Kidney epithelial cell (primary cell): ENCODE measurements at regions not wholly inside any gene's neighbourhood (a gene's known extent, or its start where the extent isn't known, plus 50 kb on each side); places are given as distances from the start of the nearest gene placed in this dataset.
"Not testable (repeated sequence)": the region's sequence is repeated elsewhere in the genome, so short reads cannot be mapped to it uniquely, and the experiment has no call there.

Experiments
- DNase-seq: peaks from one replicate; pipeline ENCODE4 v3.0.0-alpha.2; 2010; ENCODE audit warnings: low read depth
- H3K27me3 ChIP-seq: 2 replicates; pipeline ENCODE4 v1.6.0; 2011; ENCODE audit warnings: low read length; ENCODE audit not compliant: control insufficient read depth, insufficient read depth
- H3K36me3 ChIP-seq: 2 replicates; pipeline ENCODE4 v1.5.1; 2011; ENCODE audit warnings: low read length; ENCODE audit not compliant: control insufficient read depth, insufficient read depth
- H3K4me3 ChIP-seq: 2 replicates; pipeline ENCODE4 v1.5.1; 2011; ENCODE audit warnings: low read depth, mild to moderate bottlenecking, control low read depth, low read length
- TF ChIP-seq, protein P1 (sequence below): IDR thresholded peaks from 2 replicates; pipeline ENCODE4 v1.5.1; 2011; ENCODE audit warnings: mild to moderate bottlenecking, moderate library complexity, low read length, control low read depth, inconsistent platforms; ENCODE audit not compliant: insufficient read depth, poor library complexity, severe bottlenecking

DNA sequence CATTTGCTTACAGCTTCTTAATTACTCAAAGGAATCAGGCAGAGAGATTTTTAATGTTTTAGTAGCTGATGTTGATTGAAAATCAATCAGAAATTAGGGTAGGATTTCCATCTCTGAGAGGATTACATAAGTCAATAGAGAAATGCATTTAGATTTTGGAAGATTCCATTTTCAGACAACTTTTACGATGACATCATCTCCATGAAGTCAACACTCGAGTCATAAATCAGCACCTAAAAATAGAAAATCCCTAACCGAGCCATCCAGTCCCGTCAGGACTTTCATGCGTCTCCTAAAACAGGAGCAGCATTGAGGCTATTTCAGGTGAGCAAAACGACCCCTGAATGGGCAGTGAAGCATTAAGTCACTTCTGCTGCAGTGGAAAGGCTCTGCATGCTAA is 279.7 kb upstream of the RNF32 start:
- no peak for DNase-seq
- H3K36me3 ChIP-seq = no peaks in the 10 kb centered on the region
- no peaks in the 10 kb centered on the region for H3K27me3 ChIP-seq
- H3K4me3 ChIP-seq = no peak overlapping the region
- TF ChIP-seq, protein P1, sequence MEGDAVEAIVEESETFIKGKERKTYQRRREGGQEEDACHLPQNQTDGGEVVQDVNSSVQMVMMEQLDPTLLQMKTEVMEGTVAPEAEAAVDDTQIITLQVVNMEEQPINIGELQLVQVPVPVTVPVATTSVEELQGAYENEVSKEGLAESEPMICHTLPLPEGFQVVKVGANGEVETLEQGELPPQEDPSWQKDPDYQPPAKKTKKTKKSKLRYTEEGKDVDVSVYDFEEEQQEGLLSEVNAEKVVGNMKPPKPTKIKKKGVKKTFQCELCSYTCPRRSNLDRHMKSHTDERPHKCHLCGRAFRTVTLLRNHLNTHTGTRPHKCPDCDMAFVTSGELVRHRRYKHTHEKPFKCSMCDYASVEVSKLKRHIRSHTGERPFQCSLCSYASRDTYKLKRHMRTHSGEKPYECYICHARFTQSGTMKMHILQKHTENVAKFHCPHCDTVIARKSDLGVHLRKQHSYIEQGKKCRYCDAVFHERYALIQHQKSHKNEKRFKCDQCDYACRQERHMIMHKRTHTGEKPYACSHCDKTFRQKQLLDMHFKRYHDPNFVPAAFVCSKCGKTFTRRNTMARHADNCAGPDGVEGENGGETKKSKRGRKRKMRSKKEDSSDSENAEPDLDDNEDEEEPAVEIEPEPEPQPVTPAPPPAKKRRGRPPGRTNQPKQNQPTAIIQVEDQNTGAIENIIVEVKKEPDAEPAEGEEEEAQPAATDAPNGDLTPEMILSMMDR = no peak

DNA sequence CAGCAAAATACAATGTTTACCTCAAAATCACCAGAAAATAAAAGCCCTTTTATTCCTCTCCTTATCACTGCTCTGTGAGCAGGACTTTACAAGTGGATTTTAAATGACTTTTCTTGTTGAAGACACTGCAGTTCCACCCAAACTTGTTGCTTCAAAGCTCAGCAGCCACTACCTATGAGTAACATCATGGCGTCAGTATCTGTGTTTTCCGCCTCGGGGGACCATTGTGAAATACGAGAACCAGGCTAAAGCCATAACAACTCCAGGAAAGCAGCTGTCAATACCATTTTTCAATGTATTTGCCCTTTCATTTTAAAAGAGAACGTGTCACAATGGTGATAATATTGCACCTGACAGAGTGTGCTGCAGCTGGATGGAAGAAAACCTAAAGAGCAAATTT is 284.0 kb upstream of the RNF32 start:
- DNase-seq = no peak
- Histone ChIP-seq H3K4me3 (no peak overlapping the region), H3K27me3 (no peaks in the 10 kb centered on the region), H3K36me3 (no peaks in the 10 kb centered on the region)
- TF ChIP-seq, protein P1 = no peak

DNA sequence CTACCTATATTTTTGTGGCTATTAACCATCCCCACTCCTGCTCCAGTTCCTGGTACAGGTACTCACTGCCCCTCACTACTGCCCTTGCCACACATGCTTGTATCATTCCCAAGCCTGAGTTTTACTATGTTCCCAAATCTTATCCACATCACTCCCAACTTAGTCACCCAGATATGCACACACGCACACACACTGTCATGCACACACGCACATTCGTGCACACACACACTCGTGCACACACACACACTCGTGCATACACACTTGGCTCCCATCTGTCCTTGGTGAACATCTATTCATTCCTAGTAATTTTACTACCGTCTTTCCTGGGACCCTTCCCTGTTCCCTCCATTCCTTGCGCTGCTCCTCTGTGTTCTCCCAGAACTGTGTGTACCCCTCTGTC is 287.2 kb upstream of the RNF32 start:
- Histone ChIP-seq H3K4me3 (no peak overlapping the region), H3K27me3 (no peaks in the 10 kb centered on the region), H3K36me3 (no peaks in the 10 kb centered on the region)
- no peak for DNase-seq
- TF ChIP-seq, protein P1 = no peak

DNA sequence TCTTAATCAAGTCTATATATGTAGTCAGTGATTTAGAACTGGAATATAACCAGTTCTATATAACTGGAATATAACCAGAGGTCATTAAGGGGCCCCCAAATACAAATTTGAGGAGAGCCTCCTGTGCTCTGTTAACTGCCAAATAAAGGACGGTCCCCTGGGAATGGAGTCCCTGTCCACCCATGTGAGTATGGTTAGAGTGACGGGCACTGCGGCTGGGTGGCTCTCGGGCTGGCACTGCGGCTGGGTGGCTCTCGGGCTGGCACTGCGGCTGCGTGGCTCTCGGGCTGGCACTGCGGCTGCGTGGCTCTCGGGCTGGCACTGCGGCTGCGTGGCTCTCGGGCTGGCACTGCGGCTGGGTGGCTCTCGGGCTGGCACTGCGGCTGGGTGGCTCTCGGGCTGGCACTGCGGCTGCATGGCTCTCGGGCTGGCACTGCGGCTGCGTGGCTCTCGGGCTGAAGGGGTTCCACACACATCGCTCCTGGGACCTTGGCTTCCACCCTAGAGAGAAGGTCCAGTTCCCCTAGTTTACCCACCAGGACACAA is 292.8 kb upstream of the RNF32 start:
- H3K36me3 ChIP-seq, DNase-seq, H3K27me3 ChIP-seq, H3K4me3 ChIP-seq: not testable (repeated sequence)

DNA sequence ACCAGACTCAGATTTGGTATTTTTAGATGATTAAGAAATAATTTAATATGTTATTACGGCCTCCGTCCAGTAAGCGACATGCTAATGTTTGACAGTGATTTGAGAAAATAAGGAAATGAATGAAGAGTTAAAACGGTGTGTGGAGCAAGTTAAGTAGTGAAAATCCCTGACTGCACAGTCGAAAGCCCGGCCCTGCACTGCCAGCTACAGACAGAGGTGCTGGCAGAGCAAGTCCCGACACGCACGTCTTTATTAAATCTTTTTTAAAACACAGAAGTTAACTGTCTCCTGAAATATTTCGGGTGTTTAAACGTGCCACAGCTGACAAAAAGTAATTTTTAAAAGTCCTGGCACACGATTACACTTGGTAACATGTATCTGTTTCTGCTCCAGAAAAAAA is 293.4 kb upstream of the RNF32 start:
- Histone ChIP-seq H3K4me3 (no peak overlapping the region), H3K27me3 (no peaks in the 10 kb centered on the region), H3K36me3 (no peaks in the 10 kb centered on the region)
- TF ChIP-seq, protein P1 = no peak
- no peak for DNase-seq

DNA sequence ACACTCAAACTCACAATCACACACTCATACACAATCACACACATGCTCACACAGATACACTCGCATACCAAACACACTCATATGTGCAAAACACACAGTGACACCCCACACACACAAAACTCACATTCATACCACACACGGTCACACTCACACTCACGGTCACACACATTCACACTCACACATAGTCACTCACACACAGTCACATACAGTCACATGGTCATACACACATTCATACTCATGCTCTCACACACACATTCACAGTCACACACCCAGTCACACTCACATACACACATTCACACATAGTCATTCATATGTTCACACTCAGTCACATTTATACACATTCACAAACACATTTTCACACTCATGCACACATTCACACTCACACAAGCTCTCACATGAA is 296.0 kb upstream of the RNF32 start:
- H3K36me3 ChIP-seq = no peaks in the 10 kb centered on the region
- H3K27me3 ChIP-seq = no peaks in the 10 kb centered on the region
- DNase-seq = no peak
- H3K4me3 ChIP-seq = no peak overlapping the region
- TF ChIP-seq, protein P1 = no peak
